IMR-90 (cell line): ENCODE measurements at regions not wholly inside any gene's neighbourhood (a gene's known extent, or its start where the extent isn't known, plus 50 kb on each side); places are given as distances from the start of the nearest gene placed in this dataset.

ENCODE experiments used
- ATAC-seq: fragments of 200-7000 bp; cut with Tn5 transposase; 2 replicates; pipeline ENCODE4 v1.9.1; 2020; ENCODE audit warnings: low read depth, mild to moderate bottlenecking, moderate library complexity
- BruUV-seq: library from RNA; stranded (reverse); fragments of 400-500 nt; replicated peaks from 2 replicates; lab custom pipeline; 2021; lab: Mats Ljungman, UMichigan
- CTCF ChIA-PET: fragments of 300-600 bp; formaldehyde crosslinking; extraction: SDS; loops from one replicate; lab custom pipeline; 2021; ENCODE audit warnings: antibody characterized with exemption; lab: Yijun Ruan, JAX
- POLR2A ChIA-PET: fragments of 300-600 bp; sonication (Branson Sonifier 250); formaldehyde crosslinking; loops from one replicate; lab custom pipeline; 2022; ENCODE audit warnings: antibody characterized with exemption; ENCODE audit not compliant: unreplicated experiment; lab: Charles Lee
- DNase-seq: peaks from one replicate; pipeline ENCODE4 v3.0.0; 2013
- H2AFZ ChIP-seq: replicated peaks from 2 replicates; pipeline ENCODE3; 2013; ENCODE audit warnings: low read length, mild to moderate bottlenecking; ENCODE audit not compliant: poor library complexity
- H2AK5ac ChIP-seq: 2 replicates; pipeline ENCODE4 v1.6.1; 2013; ENCODE audit warnings: low read depth, low read length, inconsistent platforms
- H2AK9ac ChIP-seq: replicated peaks from 2 replicates; pipeline ENCODE3; 2013; ENCODE audit warnings: mild to moderate bottlenecking, low read depth, low read length, moderate library complexity; ENCODE audit not compliant: poor library complexity
- H2BK120ac ChIP-seq: 2 replicates; pipeline ENCODE4 v1.6.1; 2013; ENCODE audit warnings: low read depth, low read length, inconsistent platforms
- H2BK15ac ChIP-seq: 3 replicates; pipeline ENCODE4 v1.6.1; 2013; ENCODE audit warnings: low read depth, low read length, inconsistent platforms
- H2BK20ac ChIP-seq: 2 replicates; pipeline ENCODE4 v1.6.1; 2013; ENCODE audit warnings: low read depth, mild to moderate bottlenecking, inconsistent platforms, low read length, moderate library complexity
- H2BK5ac ChIP-seq: 2 replicates; pipeline ENCODE4 v1.6.1; 2013; ENCODE audit warnings: mild to moderate bottlenecking, low read depth, low read length, inconsistent platforms; ENCODE audit not compliant: poor library complexity, severe bottlenecking
- H3K14ac ChIP-seq: replicated peaks from 2 replicates; pipeline ENCODE4 v1.6.1; 2013; ENCODE audit warnings: low read depth, low read length, inconsistent platforms
- H3K18ac ChIP-seq: 2 replicates; pipeline ENCODE4 v1.6.1; 2013; ENCODE audit warnings: low read depth, low read length, control low read depth
- H3K23ac ChIP-seq: 2 replicates; pipeline ENCODE4 v1.6.1; 2013; ENCODE audit warnings: low read depth, low read length, inconsistent platforms
- H3K27ac ChIP-seq: 2 replicates; pipeline ENCODE4 v1.5.1; 2013; ENCODE audit warnings: mild to moderate bottlenecking, control low read depth, low read length; ENCODE audit not compliant: insufficient read depth
- H3K27me3 ChIP-seq: 2 replicates; pipeline ENCODE4 v1.6.1; 2013; ENCODE audit warnings: low read length; ENCODE audit not compliant: control insufficient read depth, insufficient read depth
- H3K36me3 ChIP-seq: 2 replicates; pipeline ENCODE4 v1.6.1; 2013; ENCODE audit warnings: low read length, mixed read lengths; ENCODE audit not compliant: control insufficient read depth, insufficient read depth
- H3K4ac ChIP-seq: 2 replicates; pipeline ENCODE4 v1.6.1; 2013; ENCODE audit warnings: low read depth, low read length, inconsistent platforms
- H3K4me1 ChIP-seq: 2 replicates; pipeline ENCODE4 v1.6.1; 2013; ENCODE audit warnings: low read length, mixed read lengths; ENCODE audit not compliant: control insufficient read depth, insufficient read depth
- H3K4me2 ChIP-seq: 2 replicates; pipeline ENCODE4 v1.6.1; 2013; ENCODE audit warnings: low read depth, mild to moderate bottlenecking, control low read depth, low read length, moderate library complexity
- H3K4me3 ChIP-seq: 2 replicates; pipeline ENCODE4 v1.5.1; 2013; ENCODE audit warnings: low read depth, mild to moderate bottlenecking, control low read depth, low read length, moderate library complexity; ENCODE audit not compliant: insufficient read depth
- H3K56ac ChIP-seq: 2 replicates; pipeline ENCODE4 v1.6.1; 2013; ENCODE audit warnings: low read length, inconsistent platforms; ENCODE audit not compliant: insufficient read depth; ENCODE audit errors: extremely low read depth
- H3K79me1 ChIP-seq, 2 experiments: 2 replicates each; pipeline ENCODE4 v1.6.1; 2013; ENCODE audit warnings: low read length in 2 of 2, inconsistent platforms in 1 of 2, low read depth in 1 of 2
- H3K9ac ChIP-seq: 2 replicates; pipeline ENCODE4 v1.6.1; 2013; ENCODE audit warnings: low read depth, low read length, control low read depth
- H3K9me1 ChIP-seq: 2 replicates; pipeline ENCODE4 v1.6.1; 2013; ENCODE audit warnings: low read length, inconsistent platforms; ENCODE audit not compliant: insufficient read depth
- H3K9me3 ChIP-seq: 2 replicates; pipeline ENCODE4 v1.6.1; 2013; ENCODE audit warnings: low read length; ENCODE audit not compliant: control insufficient read depth, insufficient read depth
- H4K20me1 ChIP-seq: 2 replicates; pipeline ENCODE4 v1.6.1; 2013; ENCODE audit warnings: low read length, inconsistent platforms; ENCODE audit not compliant: insufficient read depth
- H4K5ac ChIP-seq: 2 replicates; pipeline ENCODE4 v1.6.1; 2013; ENCODE audit warnings: mild to moderate bottlenecking, low read depth, low read length, control low read depth
- H4K8ac ChIP-seq, 2 experiments: 2 replicates each; pipeline ENCODE4 v1.6.1; 2013; ENCODE audit warnings: low read depth in 2 of 2, low read length in 2 of 2, control low read depth in 1 of 2, inconsistent platforms in 1 of 2
- H4K91ac ChIP-seq: 2 replicates; pipeline ENCODE4 v1.6.1; 2013; ENCODE audit warnings: low read depth, low read length, inconsistent platforms; ENCODE audit not compliant: insufficient read depth
- BHLHE40 ChIP-seq: fragments of 150-350 bp; IDR thresholded peaks from 2 replicates; pipeline ENCODE4 v1.6.1; 2016; ENCODE audit warnings: mild to moderate bottlenecking, low read depth, low read length
- CEBPB ChIP-seq: IDR thresholded peaks from 2 replicates; pipeline ENCODE4 v1.6.1; 2012; ENCODE audit warnings: low read depth, low read length, improper control_type of control experiment
- CHD1 ChIP-seq: IDR thresholded peaks from 2 replicates; pipeline ENCODE4 v1.6.1; 2012; ENCODE audit warnings: low read depth, low read length, improper control_type of control experiment
- MAFK ChIP-seq: IDR thresholded peaks from 2 replicates; pipeline ENCODE4 v1.6.1; 2012; ENCODE audit warnings: low read depth, low read length, improper control_type of control experiment
- MAZ ChIP-seq: IDR thresholded peaks from 2 replicates; pipeline ENCODE4 v1.6.1; 2012; ENCODE audit warnings: low read depth, mild to moderate bottlenecking, low read length, improper control_type of control experiment, moderate library complexity, borderline replicate concordance
- MXI1 ChIP-seq: IDR thresholded peaks from 2 replicates; pipeline ENCODE4 v1.6.1; 2012; ENCODE audit warnings: low read depth, mild to moderate bottlenecking, low read length, moderate library complexity, borderline replicate concordance
- NFE2L2 ChIP-seq: fragments of 150-350 bp; IDR thresholded peaks from 2 replicates; pipeline ENCODE4 v1.6.1; 2016; ENCODE audit warnings: low read depth, mild to moderate bottlenecking, low read length
- POLR2A ChIP-seq: IDR thresholded peaks from 2 replicates; pipeline ENCODE4 v1.6.1; 2012; ENCODE audit warnings: mild to moderate bottlenecking, low read depth, low read length
- RCOR1 ChIP-seq: IDR thresholded peaks from 2 replicates; pipeline ENCODE4 v1.6.1; 2012; ENCODE audit warnings: mild to moderate bottlenecking, low read length, improper control_type of control experiment; ENCODE audit not compliant: insufficient replicate concordance
- WGBS, 2 experiments: methylation state at CpG; one replicate each; pipeline versions ENCODE4 v1.1.5 to v1.1.7; 2013; ENCODE audit warnings: missing lambda C conversion rate in 2 of 2; ENCODE audit not compliant: insufficient read length in 1 of 2; ENCODE audit errors: extremely low coverage in 2 of 2; 5-methylcytosine and 5-hydroxymethylcytosine counted together
- dilution Hi-C: fragments of 300-500 bp; cut with HindIII; formaldehyde crosslinking; loops from one replicate; pipeline ENCODE4 v1.14.3; 2018; ENCODE audit warnings: low sequenced_read_pairs; ENCODE audit not compliant: unreplicated experiment
- in situ Hi-C: fragments of 300-500 bp; cut with MboI; formaldehyde crosslinking; loops from 3 replicates; pipeline ENCODE4 v1.14.3; 2019; ENCODE audit warnings: low sequenced_read_pairs, inconsistent platforms, mixed read lengths
- intact Hi-C: fragments of 100-400 bp; cut with micrococcal nuclease; formaldehyde crosslinking; loops from 2 replicates; pipeline ENCODE4 v1.10.0; 2022
- TF ChIP-seq, protein P1 (sequence below): fragments of 150-350 bp; IDR thresholded peaks from 2 replicates; pipeline ENCODE4 v1.6.1; 2016; ENCODE audit warnings: low read depth, mild to moderate bottlenecking, low read length, moderate library complexity, borderline replicate concordance
- TF ChIP-seq, protein P2 (sequence below): fragments of 150-350 bp; IDR thresholded peaks from 2 replicates; pipeline ENCODE4 v1.6.1; 2017; ENCODE audit warnings: mild to moderate bottlenecking, antibody characterized with exemption, low read length, low read depth
- TF ChIP-seq, protein P3 (sequence below): conservative IDR thresholded peaks from 2 replicates; pipeline ENCODE4 v1.5.1; 2012; ENCODE audit warnings: mild to moderate bottlenecking, low read depth, low read length, improper control_type of control experiment

DNA sequence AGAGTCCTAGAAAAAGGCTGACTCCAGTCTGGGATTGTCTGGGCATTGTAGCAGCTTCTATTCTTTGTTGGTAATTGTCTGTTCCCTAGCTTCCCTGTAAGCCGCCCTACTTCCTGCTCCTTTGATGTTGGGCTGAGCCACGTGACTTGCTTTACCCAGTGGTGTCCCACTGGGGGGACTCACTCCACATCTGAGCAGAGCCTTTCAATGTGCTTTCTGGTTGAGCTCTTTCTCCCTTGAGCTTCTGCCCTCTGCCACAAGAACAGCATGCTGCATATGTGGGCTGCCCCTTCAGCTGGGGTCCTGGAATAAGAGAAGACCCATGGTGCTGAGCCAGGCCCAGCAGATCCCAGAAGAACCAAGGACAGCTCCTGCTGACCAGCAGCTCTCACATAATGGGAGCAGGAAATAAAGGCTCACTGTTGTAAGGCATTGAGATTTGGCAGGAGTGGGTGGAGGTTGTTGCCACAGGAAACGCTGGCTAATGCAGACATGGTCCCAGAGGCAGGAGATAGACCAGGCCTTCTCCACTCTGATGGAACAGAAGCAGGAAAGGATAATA is 276.3 kb upstream of the GJB5 start:
- H2BK15ac ChIP-seq, result no peak overlapping the region
- no peak overlapping the region for H3K56ac ChIP-seq
- no peaks in the 10 kb centered on the region for H3K36me3 ChIP-seq
- no peak overlapping the region for H2BK120ac ChIP-seq
- H2AFZ ChIP-seq, result no peak overlapping the region
- no peak for ATAC-seq
- no TSS peak for BruUV-seq
- H4K5ac ChIP-seq, result no peak overlapping the region
- H4K91ac ChIP-seq, result no peak overlapping the region
- no peak for DNase-seq
- H3K27me3 ChIP-seq, result no peaks in the 10 kb centered on the region
- ChIA-PET POLR2A (no interaction called here), CTCF (interaction anchor here (0.6 kb wide), 1 partner anchor 387 kb away, joined by 3 read pairs; no protein-coding TSS in a partner anchor)
- no peak overlapping the region for H3K23ac ChIP-seq
- no peak overlapping the region for H2AK9ac ChIP-seq
- H3K9ac ChIP-seq, result no peak overlapping the region
- WGBS, 2 experiments, result 18% methylated on average over 3 of the region's 3 CpGs; no CpG with 5 or more reads in 1 of the 2 experiments
- intact Hi-C loops (no loop called here), in situ Hi-C loops (no loop called here), dilution Hi-C loops (no loop called here)
- no peak overlapping the region for H2AK5ac ChIP-seq
- no peak overlapping the region for H3K18ac ChIP-seq
- no peak overlapping the region for H4K8ac ChIP-seq
- no peak overlapping the region for H3K27ac ChIP-seq
- H3K9me1 ChIP-seq, result no peaks in the 10 kb centered on the region
- no peaks in the 10 kb centered on the region for H4K20me1 ChIP-seq
- H2BK20ac ChIP-seq, result no peak overlapping the region
- peaks cover 26% of the 10 kb centered on the region for H3K9me3 ChIP-seq
- H3K4me2 ChIP-seq, result no peak overlapping the region
- no peak overlapping the region for H3K4me3 ChIP-seq
- no peak for TF ChIP-seq MXI1
- no peak for TF ChIP-seq MAFK
- TF ChIP-seq BHLHE40, result no peak
- TF ChIP-seq, protein P1, sequence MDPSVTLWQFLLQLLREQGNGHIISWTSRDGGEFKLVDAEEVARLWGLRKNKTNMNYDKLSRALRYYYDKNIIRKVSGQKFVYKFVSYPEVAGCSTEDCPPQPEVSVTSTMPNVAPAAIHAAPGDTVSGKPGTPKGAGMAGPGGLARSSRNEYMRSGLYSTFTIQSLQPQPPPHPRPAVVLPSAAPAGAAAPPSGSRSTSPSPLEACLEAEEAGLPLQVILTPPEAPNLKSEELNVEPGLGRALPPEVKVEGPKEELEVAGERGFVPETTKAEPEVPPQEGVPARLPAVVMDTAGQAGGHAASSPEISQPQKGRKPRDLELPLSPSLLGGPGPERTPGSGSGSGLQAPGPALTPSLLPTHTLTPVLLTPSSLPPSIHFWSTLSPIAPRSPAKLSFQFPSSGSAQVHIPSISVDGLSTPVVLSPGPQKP, result no peak
- TF ChIP-seq CHD1, result no peak
- TF ChIP-seq POLR2A, result no peak
- TF ChIP-seq NFE2L2, result no peak
- TF ChIP-seq, protein P2, sequence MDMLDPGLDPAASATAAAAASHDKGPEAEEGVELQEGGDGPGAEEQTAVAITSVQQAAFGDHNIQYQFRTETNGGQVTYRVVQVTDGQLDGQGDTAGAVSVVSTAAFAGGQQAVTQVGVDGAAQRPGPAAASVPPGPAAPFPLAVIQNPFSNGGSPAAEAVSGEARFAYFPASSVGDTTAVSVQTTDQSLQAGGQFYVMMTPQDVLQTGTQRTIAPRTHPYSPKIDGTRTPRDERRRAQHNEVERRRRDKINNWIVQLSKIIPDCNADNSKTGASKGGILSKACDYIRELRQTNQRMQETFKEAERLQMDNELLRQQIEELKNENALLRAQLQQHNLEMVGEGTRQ, result no peak
- no peak for TF ChIP-seq RCOR1
- TF ChIP-seq, protein P3, sequence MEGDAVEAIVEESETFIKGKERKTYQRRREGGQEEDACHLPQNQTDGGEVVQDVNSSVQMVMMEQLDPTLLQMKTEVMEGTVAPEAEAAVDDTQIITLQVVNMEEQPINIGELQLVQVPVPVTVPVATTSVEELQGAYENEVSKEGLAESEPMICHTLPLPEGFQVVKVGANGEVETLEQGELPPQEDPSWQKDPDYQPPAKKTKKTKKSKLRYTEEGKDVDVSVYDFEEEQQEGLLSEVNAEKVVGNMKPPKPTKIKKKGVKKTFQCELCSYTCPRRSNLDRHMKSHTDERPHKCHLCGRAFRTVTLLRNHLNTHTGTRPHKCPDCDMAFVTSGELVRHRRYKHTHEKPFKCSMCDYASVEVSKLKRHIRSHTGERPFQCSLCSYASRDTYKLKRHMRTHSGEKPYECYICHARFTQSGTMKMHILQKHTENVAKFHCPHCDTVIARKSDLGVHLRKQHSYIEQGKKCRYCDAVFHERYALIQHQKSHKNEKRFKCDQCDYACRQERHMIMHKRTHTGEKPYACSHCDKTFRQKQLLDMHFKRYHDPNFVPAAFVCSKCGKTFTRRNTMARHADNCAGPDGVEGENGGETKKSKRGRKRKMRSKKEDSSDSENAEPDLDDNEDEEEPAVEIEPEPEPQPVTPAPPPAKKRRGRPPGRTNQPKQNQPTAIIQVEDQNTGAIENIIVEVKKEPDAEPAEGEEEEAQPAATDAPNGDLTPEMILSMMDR, result no peak
- no peak for TF ChIP-seq MAZ
- TF ChIP-seq CEBPB, result no peak
- H3K4me1 ChIP-seq, result no peaks in the 10 kb centered on the region
- no peak overlapping the region for H3K4ac ChIP-seq
- H3K14ac ChIP-seq, result no peak overlapping the region
- no peaks in the 10 kb centered on the region for H3K79me1 ChIP-seq
- H2BK5ac ChIP-seq, result no peak overlapping the region
